ENCODE measurements at regions not wholly inside any gene's neighbourhood (a gene's known extent, or its start where the extent isn't known, plus 50 kb on each side); places are given as distances from the start of the nearest gene placed in this dataset.

- no peak for TF ChIP-seq POLR2AphosphoS5 (IDR thresholded peaks at IDR 0.05; ENCODE audit: low read depth, low read length)
- TF ChIP-seq POLR2A (IDR thresholded peaks at IDR 0.05; ENCODE audit: low read depth, low read length), result no peak
- no peak for TF ChIP-seq PAX5 (IDR thresholded peaks at IDR 0.05; ENCODE audit: insufficient read depth, low read length, severe bottlenecking)
- no peak for TF ChIP-seq POU2F2 (IDR thresholded peaks at IDR 0.05; ENCODE audit: low read depth, low read length)
- no peak for TF ChIP-seq TAF1 (IDR thresholded peaks at IDR 0.05; ENCODE audit: low read depth, low read length)
Observed at GRCh38 chr1:4526747-4527146, 127.7 kb upstream of the AJAP1 start.
